HFFc6 (cell line): ENCODE measurements at regions not wholly inside any gene's neighbourhood (a gene's known extent, or its start where the extent isn't known, plus 50 kb on each side); places are given as distances from the start of the nearest gene placed in this dataset.
A peak's percentile ranks its signal among the peaks of the same experiment; 100 is the strongest.

Experiments used
- DNase-seq: peaks from one replicate; pipeline ENCODE4 v3.0.0-alpha.2; 2018
- H3K27ac Mint-ChIP-seq: 2 replicates; pipeline ENCODE4 v1.8.0; 2020; ENCODE audit warnings: mild to moderate bottlenecking, mixed read lengths
- H3K27me3 Mint-ChIP-seq: 2 replicates; pipeline ENCODE4 v1.8.0; 2021; ENCODE audit warnings: mild to moderate bottlenecking, moderate library complexity, mixed read lengths; ENCODE audit not compliant: insufficient read depth
- H3K36me3 Mint-ChIP-seq: 2 replicates; pipeline ENCODE4 v1.8.0; 2021; ENCODE audit warnings: low read depth, mixed read lengths
- H3K4me1 Mint-ChIP-seq: 2 replicates; pipeline ENCODE4 v1.8.0; 2020; ENCODE audit warnings: low read depth, mixed read lengths
- H3K4me3 Mint-ChIP-seq: 2 replicates; pipeline ENCODE4 v1.8.0; 2020; ENCODE audit warnings: mild to moderate bottlenecking, moderate library complexity, mixed read lengths
- H3K9me3 Mint-ChIP-seq: 2 replicates; pipeline ENCODE4 v1.8.0; 2020; ENCODE audit warnings: mild to moderate bottlenecking, mixed read lengths
- CTCF ChIP-seq: fragments of 200-600 bp; sonication (generic); IDR thresholded peaks from 2 replicates; pipeline ENCODE4 v1.5.0; 2021; ENCODE audit warnings: antibody characterized with exemption, mild to moderate bottlenecking

- DNase-seq = no peak
- no peaks in the 10 kb centered on the region; the same call in 1 of the 2 replicates for H3K27me3 Mint-ChIP-seq
- no peaks in the 10 kb centered on the region for H3K9me3 Mint-ChIP-seq
- peaks cover 57% of the 10 kb centered on the region for H3K4me1 Mint-ChIP-seq
- H3K4me3 Mint-ChIP-seq = no peak overlapping the region
- no peaks in the 10 kb centered on the region for H3K36me3 Mint-ChIP-seq
- peak overlapping the region; percentile 93 for H3K27ac Mint-ChIP-seq
- no peak for TF ChIP-seq CTCF
Measured at GRCh38 chr2:195562570-195563566, 94.2 kb upstream of the SLC39A10 start.

- Mint-ChIP-seq H3K27me3 (no peaks in the 10 kb centered on the region; the same call in 1 of the 2 replicates), H3K4me1 (peaks cover 57% of the 10 kb centered on the region), H3K9me3 (no peaks in the 10 kb centered on the region), H3K4me3 (peak overlapping the region; percentile 57), H3K27ac (peak overlapping the region; percentile 93), H3K36me3 (no peaks in the 10 kb centered on the region)
- TF ChIP-seq CTCF = no peak
- peak; percentile 96 for DNase-seq
Measured at GRCh38 chr2:195561116-195561921, 95.7 kb upstream of the SLC39A10 start.

DNA sequence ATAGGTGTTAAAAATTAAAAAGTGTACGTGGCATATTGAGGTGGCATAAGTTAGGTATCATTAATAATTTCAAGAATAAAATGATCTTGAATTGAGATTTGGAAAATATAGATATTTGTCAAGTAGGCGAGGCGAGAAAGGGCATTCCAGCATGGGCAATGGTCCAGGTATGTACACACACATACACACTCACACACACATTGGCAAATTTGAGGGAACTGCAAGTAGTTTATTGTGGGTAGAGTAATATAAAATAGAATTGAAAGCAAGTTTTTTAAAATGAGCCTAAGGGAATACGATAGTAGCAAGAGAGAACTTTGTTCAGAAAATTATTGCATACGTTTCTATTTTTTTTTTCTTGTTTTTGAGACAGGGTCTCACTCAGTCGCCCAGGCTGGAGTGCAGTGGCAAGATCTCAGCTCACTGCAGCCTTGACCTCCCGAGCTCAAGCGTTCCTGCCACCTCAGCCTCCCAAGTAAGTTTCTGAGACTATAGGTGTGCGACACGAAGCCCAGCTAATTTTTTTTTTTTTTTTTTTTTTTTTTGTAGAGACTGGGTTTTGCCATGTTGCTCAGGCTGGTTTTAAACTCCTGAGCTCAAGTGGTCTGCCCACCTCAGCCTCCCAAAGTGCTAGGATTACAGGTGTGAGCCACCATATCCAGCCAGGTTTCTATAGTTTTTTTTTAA lies 96.7 kb upstream of the SLC39A10 start:
- no peaks in the 10 kb centered on the region for H3K36me3 Mint-ChIP-seq
- H3K4me3 Mint-ChIP-seq = peak overlapping the region; percentile 57; the same call in 1 of the 2 replicates
- H3K27me3 Mint-ChIP-seq = no peaks in the 10 kb centered on the region; the same call in 1 of the 2 replicates
- peak overlapping the region; percentile 93 for H3K27ac Mint-ChIP-seq
- DNase-seq = no peak
- no peak for TF ChIP-seq CTCF
- H3K9me3 Mint-ChIP-seq = no peaks in the 10 kb centered on the region
- peaks cover 57% of the 10 kb centered on the region for H3K4me1 Mint-ChIP-seq

DNA sequence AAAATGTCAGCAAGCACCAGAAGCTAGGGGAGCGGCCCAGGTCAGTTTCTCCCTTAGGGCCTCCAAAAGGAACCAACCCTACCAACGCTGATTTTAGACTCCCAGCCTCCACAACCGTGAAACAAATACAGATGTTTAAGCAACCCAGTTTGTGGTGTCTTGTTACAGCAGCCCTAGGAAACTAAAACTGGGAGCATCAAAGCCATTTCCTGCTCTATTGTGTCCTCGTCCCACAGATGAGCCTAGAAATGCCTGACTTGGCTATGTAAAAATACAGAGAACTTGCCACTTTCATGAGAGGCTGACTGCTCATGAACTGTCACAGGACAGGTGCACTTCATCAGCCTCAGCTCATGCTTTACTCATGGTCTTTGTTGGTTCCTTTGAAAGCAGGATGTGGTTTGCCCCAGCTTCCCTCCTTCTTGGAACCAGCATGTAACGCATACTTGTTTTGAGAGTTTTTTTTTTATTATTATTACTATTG lies 97.6 kb upstream of the SLC39A10 start:
- Mint-ChIP-seq H3K36me3 (no peaks in the 10 kb centered on the region), H3K27ac (peak overlapping the region; percentile 93), H3K9me3 (no peaks in the 10 kb centered on the region), H3K4me3 (no peak overlapping the region; the same call in 1 of the 2 replicates), H3K27me3 (no peaks in the 10 kb centered on the region; the same call in 1 of the 2 replicates), H3K4me1 (peaks cover 51% of the 10 kb centered on the region)
- TF ChIP-seq CTCF = no peak
- peak; percentile 59 for DNase-seq

DNA sequence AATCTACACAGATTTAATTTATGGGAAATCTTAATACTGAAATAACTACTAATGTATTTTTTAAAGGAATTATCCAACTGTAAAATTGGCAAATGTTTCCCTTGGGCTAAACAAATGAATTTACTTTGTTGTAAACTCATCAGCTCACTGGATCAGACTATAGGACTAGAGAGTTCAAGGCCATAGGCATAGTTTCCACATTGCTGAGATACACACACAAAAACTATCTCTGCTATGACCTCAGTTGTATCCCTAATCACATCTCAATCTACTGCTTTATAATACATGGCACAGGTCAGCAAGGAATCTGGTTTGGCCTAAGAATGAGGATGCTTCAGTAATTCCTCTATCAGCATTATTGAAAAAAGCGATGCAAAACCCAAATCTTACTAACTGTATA lies 101.1 kb upstream of the SLC39A10 start:
- Mint-ChIP-seq H3K27me3 (no peaks in the 10 kb centered on the region; the same call in 1 of the 2 replicates), H3K9me3 (no peaks in the 10 kb centered on the region), H3K4me1 (peaks cover 26% of the 10 kb centered on the region), H3K4me3 (no peak overlapping the region), H3K36me3 (no peaks in the 10 kb centered on the region), H3K27ac (no peak overlapping the region)
- DNase-seq = no peak
- no peak for TF ChIP-seq CTCF
